ENCODE measurements at regions not wholly inside any gene's neighbourhood (a gene's known extent, or its start where the extent isn't known, plus 50 kb on each side); places are given as distances from the start of the nearest gene placed in this dataset.

DNA sequence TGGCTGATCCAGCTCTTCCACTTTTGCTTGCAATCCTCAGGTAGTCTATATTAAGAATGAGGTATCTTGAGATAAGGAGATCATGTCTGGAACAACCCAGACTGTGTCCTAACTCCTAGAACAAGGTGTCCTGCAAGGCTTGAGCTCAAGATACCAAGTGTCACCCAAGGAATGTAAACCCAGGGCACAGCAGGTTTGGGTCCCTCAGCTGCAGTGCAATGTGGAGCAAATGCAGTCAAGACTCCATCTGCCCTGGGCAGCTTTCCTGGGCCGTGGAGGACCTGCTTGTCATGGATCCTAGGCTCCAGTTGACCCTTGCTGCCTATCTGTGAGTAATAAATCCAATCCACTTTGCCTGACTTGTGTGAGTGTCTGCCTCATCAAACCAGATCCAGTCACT lies 166.1 kb downstream of the OTOR start:
- intact Hi-C loops (cut with micrococcal nuclease; ENCODE audit: unreplicated experiment), result no loop called here
- ChIA-PET POLR2A (no interaction called here), CTCF (interaction anchor here (0.7 kb wide), 1 partner anchor 519 kb away, joined by 3 read pairs; no protein-coding TSS in a partner anchor)
- no peak overlapping the region for H3K4me3 Mint-ChIP-seq (ENCODE audit: unreplicated experiment)
- Histone ChIP-seq H3K4me1 (no peaks in the 10 kb centered on the region), H3K27me3 (replicated peaks; ENCODE audit: control insufficient read depth, insufficient read depth, low read length) (no peaks in the 10 kb centered on the region), H3K4me3 (ENCODE audit: low read depth, low read length) (no peak overlapping the region), H3K36me3 (ENCODE audit: control insufficient read depth, insufficient read depth, low read length) (no peaks in the 10 kb centered on the region), H3K9me3 (no peaks in the 10 kb centered on the region)
- H3K27me3 Mint-ChIP-seq (ENCODE audit: insufficient read depth, unreplicated experiment), result peaks cover 9% of the 10 kb centered on the region
- no peak for DNase-seq
- H3K36me3 Mint-ChIP-seq (ENCODE audit: insufficient read depth, unreplicated experiment), result no peaks in the 10 kb centered on the region
- TF ChIP-seq CTCF (IDR thresholded peaks at IDR 0.05; ENCODE audit: insufficient read depth in 1 of 2, low read depth in 1 of 2, low read length in 1 of 2, severe bottlenecking in 1 of 2, unreplicated experiment in 1 of 2), result no peak
- no TSS peak for BruUV-seq (replicated peaks)
- no peaks in the 10 kb centered on the region for H3K4me1 Mint-ChIP-seq (ENCODE audit: low read depth, unreplicated experiment)
- H3K9me3 Mint-ChIP-seq (ENCODE audit: unreplicated experiment), result no peaks in the 10 kb centered on the region
- H3K27ac Mint-ChIP-seq (ENCODE audit: unreplicated experiment), result no peak overlapping the region

- H3K36me3 Mint-ChIP-seq (ENCODE audit: insufficient read depth, unreplicated experiment), result no peaks in the 10 kb centered on the region
- no peak for TF ChIP-seq CTCF (IDR thresholded peaks at IDR 0.05; ENCODE audit: insufficient read depth in 1 of 2, low read depth in 1 of 2, low read length in 1 of 2, severe bottlenecking in 1 of 2, unreplicated experiment in 1 of 2)
- H3K4me3 ChIP-seq (ENCODE audit: low read depth, low read length), result no peak overlapping the region
- no peak overlapping the region for H3K4me3 Mint-ChIP-seq (ENCODE audit: unreplicated experiment)
- H3K27me3 ChIP-seq (replicated peaks; ENCODE audit: control insufficient read depth, insufficient read depth, low read length), result no peaks in the 10 kb centered on the region
- no peak overlapping the region for H3K27ac Mint-ChIP-seq (ENCODE audit: unreplicated experiment)
- no peaks in the 10 kb centered on the region for H3K9me3 ChIP-seq
- no peak for DNase-seq
- H3K36me3 ChIP-seq (ENCODE audit: control insufficient read depth, insufficient read depth, low read length), result no peaks in the 10 kb centered on the region
- CTCF ChIA-PET, result no interaction called here
- BruUV-seq (replicated peaks), result no TSS peak
- no peaks in the 10 kb centered on the region for H3K4me1 Mint-ChIP-seq (ENCODE audit: low read depth, unreplicated experiment)
- peaks cover 9% of the 10 kb centered on the region for H3K27me3 Mint-ChIP-seq (ENCODE audit: insufficient read depth, unreplicated experiment)
- H3K9me3 Mint-ChIP-seq (ENCODE audit: unreplicated experiment), result no peaks in the 10 kb centered on the region
- H3K4me1 ChIP-seq, result no peaks in the 10 kb centered on the region
- POLR2A ChIA-PET, result no interaction called here
- intact Hi-C loops (cut with micrococcal nuclease; ENCODE audit: unreplicated experiment), result no loop called here
These were observed 168.0 kb downstream of the OTOR start for GRCh38 chr20:16916165-16916564.

- H3K4me3 ChIP-seq (ENCODE audit: low read depth, low read length), result no peak overlapping the region
- BruUV-seq (replicated peaks), result no TSS peak
- Mint-ChIP-seq H3K27me3 (ENCODE audit: insufficient read depth, unreplicated experiment) (peaks cover 4% of the 10 kb centered on the region), H3K9me3 (ENCODE audit: unreplicated experiment) (no peaks in the 10 kb centered on the region), H3K27ac (ENCODE audit: unreplicated experiment) (no peak overlapping the region), H3K36me3 (ENCODE audit: insufficient read depth, unreplicated experiment) (no peaks in the 10 kb centered on the region), H3K4me1 (ENCODE audit: low read depth, unreplicated experiment) (no peaks in the 10 kb centered on the region), H3K4me3 (ENCODE audit: unreplicated experiment) (no peak overlapping the region)
- ChIA-PET POLR2A (no interaction called here), CTCF (no interaction called here)
- intact Hi-C loops (cut with micrococcal nuclease; ENCODE audit: unreplicated experiment), result no loop called here
- no peak for TF ChIP-seq CTCF (IDR thresholded peaks at IDR 0.05; ENCODE audit: insufficient read depth in 1 of 2, low read depth in 1 of 2, low read length in 1 of 2, severe bottlenecking in 1 of 2, unreplicated experiment in 1 of 2)
- no peaks in the 10 kb centered on the region for H3K4me1 ChIP-seq
- no peaks in the 10 kb centered on the region for H3K36me3 ChIP-seq (ENCODE audit: control insufficient read depth, insufficient read depth, low read length)
- no peak for DNase-seq
- no peaks in the 10 kb centered on the region for H3K27me3 ChIP-seq (replicated peaks; ENCODE audit: control insufficient read depth, insufficient read depth, low read length)
- no peaks in the 10 kb centered on the region for H3K9me3 ChIP-seq
These were observed 169.5 kb downstream of the OTOR start for GRCh38 chr20:16917636-16918035.

Data from Caco-2 (cell line).